ENCODE measurements at regions not wholly inside any gene's neighbourhood (a gene's known extent, or its start where the extent isn't known, plus 50 kb on each side); places are given as distances from the start of the nearest gene placed in this dataset.
A peak's percentile ranks its signal among the peaks of the same experiment; 100 is the strongest.

DNA sequence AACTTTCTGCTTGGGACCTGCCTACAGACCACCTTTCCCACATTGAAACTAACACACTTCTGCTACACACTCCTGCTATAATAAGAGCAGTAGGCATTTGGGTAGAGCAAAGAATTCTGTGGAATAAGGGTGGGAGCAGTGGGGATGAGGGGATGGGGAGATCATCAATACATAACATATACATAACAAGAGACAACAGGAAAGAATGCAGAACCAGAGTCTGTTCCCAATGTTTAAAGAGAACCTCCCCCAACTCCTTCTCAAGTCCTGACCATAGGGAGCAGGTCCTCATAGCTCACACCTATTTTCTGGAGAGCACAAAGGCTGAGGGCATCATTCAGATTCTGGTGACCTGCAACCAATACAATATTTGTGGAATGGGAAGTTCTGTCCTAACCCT is 121.6 kb upstream of the BARHL2 start:
- H3K9me3 ChIP-seq (ENCODE audit: control insufficient read depth, low read length) = no peaks in the 10 kb centered on the region
- H3K4me1 ChIP-seq (ENCODE audit: control insufficient read depth, insufficient read depth, low read length) = no peaks in the 10 kb centered on the region
- no peak for DNase-seq (ENCODE audit: low read depth)
- no peak overlapping the region for H3K4me3 ChIP-seq (ENCODE audit: low read length)
- H3K9ac ChIP-seq (ENCODE audit: low read length) = no peak overlapping the region
- peaks cover 18% of the 10 kb centered on the region for H3K27me3 ChIP-seq (replicated peaks; ENCODE audit: control insufficient read depth, insufficient read depth, low read length)
- H3K36me3 ChIP-seq (ENCODE audit: control insufficient read depth, insufficient read depth, low read length, severe bottlenecking) = no peaks in the 10 kb centered on the region

DNA sequence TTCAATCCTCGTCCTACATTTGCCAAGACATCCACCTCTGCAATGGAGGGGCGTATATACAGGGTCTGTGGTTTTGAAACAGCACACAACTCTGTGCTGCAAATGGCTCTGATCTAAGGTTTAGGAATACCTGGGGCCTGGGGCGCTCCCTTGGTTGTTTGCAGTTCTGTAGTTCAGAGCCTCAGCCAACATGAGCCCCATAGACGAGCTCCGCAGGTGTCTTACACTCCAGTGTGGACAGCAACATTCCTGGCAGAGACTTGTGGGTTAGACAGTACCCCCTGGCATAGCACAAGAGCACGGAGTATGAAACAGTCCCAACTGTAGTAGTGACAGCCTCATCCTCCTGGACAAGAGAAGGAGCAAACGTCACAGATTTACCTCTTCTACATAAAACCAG is 120.3 kb upstream of the BARHL2 start:
- Histone ChIP-seq H3K4me3 (ENCODE audit: low read length) (no peak overlapping the region), H3K9me3 (ENCODE audit: control insufficient read depth, low read length) (no peaks in the 10 kb centered on the region), H3K36me3 (ENCODE audit: control insufficient read depth, insufficient read depth, low read length, severe bottlenecking) (no peaks in the 10 kb centered on the region), H3K27me3 (replicated peaks; ENCODE audit: control insufficient read depth, insufficient read depth, low read length) (peaks cover 20% of the 10 kb centered on the region), H3K4me1 (ENCODE audit: control insufficient read depth, insufficient read depth, low read length) (no peaks in the 10 kb centered on the region), H3K9ac (ENCODE audit: low read length) (no peak overlapping the region)
- no peak for DNase-seq (ENCODE audit: low read depth)

DNA sequence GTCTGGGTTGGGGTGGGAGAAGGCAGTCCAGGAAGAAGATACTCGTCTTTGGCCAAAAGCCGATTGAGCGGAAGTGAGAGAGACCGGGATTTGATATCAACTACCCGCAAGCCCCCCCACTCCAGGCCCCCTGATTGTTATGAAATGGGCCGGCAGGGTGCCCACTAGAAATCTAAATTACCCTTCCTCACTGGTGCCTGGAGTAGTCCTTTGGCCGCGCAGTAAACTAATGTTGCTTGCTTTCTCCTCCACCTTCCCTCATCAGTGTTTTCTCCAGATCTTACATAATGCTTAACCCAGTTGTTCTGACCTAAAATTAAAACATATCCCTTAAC is 119.2 kb upstream of the BARHL2 start:
- Histone ChIP-seq H3K4me3 (ENCODE audit: low read length) (peak overlapping the region; percentile 72), H3K4me1 (ENCODE audit: control insufficient read depth, insufficient read depth, low read length) (no peaks in the 10 kb centered on the region), H3K27me3 (replicated peaks; ENCODE audit: control insufficient read depth, insufficient read depth, low read length) (peaks cover 20% of the 10 kb centered on the region), H3K36me3 (ENCODE audit: control insufficient read depth, insufficient read depth, low read length, severe bottlenecking) (no peaks in the 10 kb centered on the region), H3K9ac (ENCODE audit: low read length) (peak overlapping the region; percentile 7), H3K9me3 (ENCODE audit: control insufficient read depth, low read length) (no peaks in the 10 kb centered on the region)
- DNase-seq (ENCODE audit: low read depth) = no peak

DNA sequence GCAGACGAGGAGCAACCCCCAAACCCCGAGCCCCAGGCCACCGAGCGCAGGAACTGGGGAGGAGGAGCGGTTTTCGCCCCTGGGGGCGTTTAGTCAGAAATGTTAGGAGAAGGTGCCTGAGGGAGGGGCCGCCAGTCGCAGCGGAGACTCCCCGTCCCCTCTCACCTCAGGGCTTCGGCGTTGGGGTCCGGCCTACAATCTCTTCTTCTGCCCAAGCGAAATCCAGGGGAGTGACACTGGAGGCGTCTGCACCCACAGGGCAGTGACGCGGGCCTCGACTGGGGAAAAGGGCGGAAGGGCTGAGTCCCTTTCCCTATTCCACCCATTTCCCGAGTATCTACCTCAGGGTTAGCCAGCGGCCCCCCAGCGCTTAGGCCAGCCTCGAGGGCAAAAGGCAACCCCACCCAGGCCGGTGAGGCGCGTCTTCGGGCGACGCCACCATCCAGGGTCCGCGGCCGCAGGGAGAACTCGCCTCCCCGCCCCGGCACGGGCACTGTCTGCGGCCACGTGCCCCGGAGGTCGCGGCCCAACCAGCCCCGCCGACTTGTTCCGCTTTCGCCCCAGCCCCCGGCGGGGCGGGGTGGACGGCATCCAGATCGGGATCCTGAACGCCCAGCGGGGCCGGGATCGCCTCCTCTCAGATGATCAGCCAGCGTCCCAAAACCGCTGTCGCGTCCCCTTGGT is 118.7 kb upstream of the BARHL2 start:
- Histone ChIP-seq H3K9me3 (ENCODE audit: control insufficient read depth, low read length) (no peaks in the 10 kb centered on the region), H3K4me1 (ENCODE audit: control insufficient read depth, insufficient read depth, low read length) (no peaks in the 10 kb centered on the region), H3K27me3 (replicated peaks; ENCODE audit: control insufficient read depth, insufficient read depth, low read length) (peaks cover 20% of the 10 kb centered on the region), H3K9ac (ENCODE audit: low read length) (peak overlapping the region; percentile 7), H3K4me3 (ENCODE audit: low read length) (peak overlapping the region; percentile 72), H3K36me3 (ENCODE audit: control insufficient read depth, insufficient read depth, low read length, severe bottlenecking) (no peaks in the 10 kb centered on the region)
- DNase-seq (ENCODE audit: low read depth) = no peak

DNA sequence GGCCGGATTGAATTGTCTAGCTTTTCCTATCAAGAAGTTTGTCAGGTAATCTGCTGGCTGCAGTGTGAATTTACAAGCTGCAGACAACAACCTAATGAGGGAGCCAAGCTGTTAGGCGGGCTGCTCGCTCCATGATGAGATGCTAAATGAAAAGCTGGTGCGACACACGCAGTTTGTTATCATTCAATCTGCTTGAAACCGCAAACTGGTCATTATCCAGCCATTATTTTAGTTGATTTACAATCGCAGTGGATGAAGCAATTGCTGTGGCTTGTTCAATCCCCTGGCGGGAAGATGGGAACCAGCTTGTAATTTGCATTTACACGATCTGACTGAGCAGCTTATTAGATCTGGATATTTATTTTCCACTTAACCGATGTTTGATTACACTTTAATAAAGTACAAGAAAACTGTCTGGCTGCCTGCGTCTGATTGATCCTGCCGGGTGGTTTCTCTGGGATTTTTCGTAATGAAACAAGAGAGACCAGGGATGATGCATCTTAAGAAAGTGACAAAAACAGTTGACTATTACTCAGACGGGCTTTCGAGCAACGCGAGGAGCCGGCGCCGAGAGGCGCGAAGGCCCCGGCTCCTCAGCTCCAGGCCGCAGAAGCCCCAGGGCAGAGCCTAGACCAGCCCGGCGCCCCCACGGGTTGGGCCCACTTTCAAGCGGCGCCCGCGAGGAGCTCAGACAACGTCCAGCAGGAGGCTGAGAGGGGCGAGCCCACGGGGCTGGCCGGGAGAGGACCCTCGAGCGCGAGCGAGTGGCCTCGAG is 118.0 kb upstream of the BARHL2 start:
- Histone ChIP-seq H3K27me3 (replicated peaks; ENCODE audit: control insufficient read depth, insufficient read depth, low read length) (peaks cover 20% of the 10 kb centered on the region), H3K9ac (ENCODE audit: low read length) (no peak overlapping the region), H3K36me3 (ENCODE audit: control insufficient read depth, insufficient read depth, low read length, severe bottlenecking) (no peaks in the 10 kb centered on the region), H3K9me3 (ENCODE audit: control insufficient read depth, low read length) (no peaks in the 10 kb centered on the region), H3K4me3 (ENCODE audit: low read length) (no peak overlapping the region), H3K4me1 (ENCODE audit: control insufficient read depth, insufficient read depth, low read length) (no peaks in the 10 kb centered on the region)
- DNase-seq (ENCODE audit: low read depth) = no peak

DNA sequence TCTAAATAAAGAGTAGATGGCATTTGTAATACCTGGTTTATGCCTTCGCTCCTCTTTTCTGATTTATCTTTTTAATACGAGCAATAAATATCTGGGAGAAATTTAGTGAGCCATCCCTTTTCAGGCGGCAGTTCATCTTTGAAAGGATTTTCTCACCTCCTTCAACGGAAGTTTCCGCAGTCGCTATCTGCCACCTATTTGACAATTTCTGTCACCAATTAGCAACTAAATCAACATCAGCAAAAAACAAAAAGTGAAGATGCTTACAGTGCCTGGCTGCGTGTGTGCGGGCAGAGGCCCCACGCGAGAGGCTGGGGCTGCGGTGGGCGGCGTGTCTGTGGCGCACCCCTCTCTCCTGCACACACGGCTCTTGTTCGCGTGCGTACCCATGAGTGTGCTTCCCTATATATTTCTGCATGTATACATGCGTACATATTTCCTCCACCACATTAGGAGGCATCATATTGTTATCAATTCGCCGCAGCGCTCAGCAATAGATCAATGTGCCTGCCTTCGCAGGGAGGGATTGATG is 117.3 kb upstream of the BARHL2 start:
- no peaks in the 10 kb centered on the region for H3K36me3 ChIP-seq (ENCODE audit: control insufficient read depth, insufficient read depth, low read length, severe bottlenecking)
- no peak for DNase-seq (ENCODE audit: low read depth)
- H3K9me3 ChIP-seq (ENCODE audit: control insufficient read depth, low read length) = no peaks in the 10 kb centered on the region
- no peak overlapping the region for H3K9ac ChIP-seq (ENCODE audit: low read length)
- peaks cover 20% of the 10 kb centered on the region for H3K27me3 ChIP-seq (replicated peaks; ENCODE audit: control insufficient read depth, insufficient read depth, low read length)
- no peak overlapping the region for H3K4me3 ChIP-seq (ENCODE audit: low read length)
- no peaks in the 10 kb centered on the region for H3K4me1 ChIP-seq (ENCODE audit: control insufficient read depth, insufficient read depth, low read length)

DNA sequence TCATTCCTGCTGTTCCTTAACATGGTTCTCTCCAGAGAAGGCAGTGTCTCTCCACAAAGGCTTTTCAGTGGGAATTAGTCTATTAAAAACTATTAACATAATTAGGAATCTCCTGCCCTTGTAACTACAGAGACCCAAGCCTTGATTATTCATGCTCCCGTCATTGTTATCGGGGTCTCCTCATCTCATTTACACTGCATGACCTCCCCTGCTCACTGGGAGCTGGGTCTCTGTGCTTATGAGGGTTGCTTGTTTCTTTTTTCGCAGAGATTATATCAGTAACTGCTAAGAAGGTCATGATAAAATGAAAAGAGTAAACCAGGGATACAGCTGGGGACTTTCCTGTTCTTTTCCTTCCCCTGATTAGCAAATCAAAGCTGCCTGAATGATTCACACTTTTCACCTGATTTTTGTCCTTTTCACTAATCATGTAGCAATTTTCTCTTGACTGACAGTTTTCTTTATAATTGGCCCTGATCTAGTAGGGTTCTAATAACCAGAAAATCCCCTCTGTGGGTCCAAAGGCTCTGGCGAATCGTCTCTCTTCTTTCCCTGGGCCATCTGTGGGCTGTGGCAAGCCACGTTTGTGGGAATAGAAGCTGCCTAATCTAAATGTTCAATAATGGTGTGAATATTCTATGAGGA is 116.5 kb upstream of the BARHL2 start:
- Histone ChIP-seq H3K9me3 (ENCODE audit: control insufficient read depth, low read length) (no peaks in the 10 kb centered on the region), H3K36me3 (ENCODE audit: control insufficient read depth, insufficient read depth, low read length, severe bottlenecking) (no peaks in the 10 kb centered on the region), H3K9ac (ENCODE audit: low read length) (no peak overlapping the region), H3K4me3 (ENCODE audit: low read length) (no peak overlapping the region), H3K4me1 (ENCODE audit: control insufficient read depth, insufficient read depth, low read length) (no peaks in the 10 kb centered on the region), H3K27me3 (replicated peaks; ENCODE audit: control insufficient read depth, insufficient read depth, low read length) (peaks cover 20% of the 10 kb centered on the region)
- no peak for DNase-seq (ENCODE audit: low read depth)

DNA sequence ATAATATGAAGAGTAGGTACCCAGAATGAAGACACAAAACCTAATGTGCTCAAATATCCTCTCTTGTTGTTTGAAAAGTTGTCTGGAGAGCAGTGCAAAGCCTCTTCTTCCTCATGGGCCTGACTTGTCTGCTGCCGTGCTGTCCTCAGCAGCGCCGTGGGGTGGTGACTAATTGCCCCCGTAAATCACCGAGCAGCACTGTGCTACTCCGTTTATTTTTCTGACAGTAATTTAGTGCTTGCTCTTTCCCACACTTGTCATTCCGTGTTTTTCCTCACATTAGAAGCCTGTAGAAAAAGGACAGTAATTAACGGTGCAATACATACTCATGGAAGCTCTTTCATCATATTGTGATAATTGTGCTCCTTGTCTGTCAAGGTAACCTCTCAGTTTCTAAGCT is 114.8 kb upstream of the BARHL2 start:
- no peaks in the 10 kb centered on the region for H3K36me3 ChIP-seq (ENCODE audit: control insufficient read depth, insufficient read depth, low read length, severe bottlenecking)
- H3K4me1 ChIP-seq (ENCODE audit: control insufficient read depth, insufficient read depth, low read length) = no peaks in the 10 kb centered on the region
- no peak overlapping the region for H3K4me3 ChIP-seq (ENCODE audit: low read length)
- no peak for DNase-seq (ENCODE audit: low read depth)
- no peak overlapping the region for H3K9ac ChIP-seq (ENCODE audit: low read length)
- H3K9me3 ChIP-seq (ENCODE audit: control insufficient read depth, low read length) = no peaks in the 10 kb centered on the region
- peaks cover 20% of the 10 kb centered on the region for H3K27me3 ChIP-seq (replicated peaks; ENCODE audit: control insufficient read depth, insufficient read depth, low read length)

DNA sequence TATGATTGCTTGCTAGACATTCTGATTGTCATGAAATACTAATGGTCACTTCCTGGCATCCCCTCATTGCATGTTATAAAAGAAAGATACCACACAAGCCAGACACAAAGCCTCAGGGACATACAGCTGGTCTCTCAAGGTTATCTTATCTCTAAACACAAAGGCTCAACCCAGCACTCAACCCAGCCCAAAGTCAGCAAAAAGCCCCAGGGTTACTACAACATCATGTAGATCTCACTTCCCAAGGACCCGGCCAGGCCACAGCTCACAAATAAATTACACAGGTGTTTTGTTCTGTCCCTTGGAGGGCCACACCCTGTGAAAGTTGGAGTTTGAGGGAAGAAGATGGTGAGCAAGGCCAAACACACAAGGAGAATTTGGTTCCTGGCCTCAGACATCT is 109.7 kb upstream of the BARHL2 start:
- peaks cover 5% of the 10 kb centered on the region for H3K27me3 ChIP-seq (replicated peaks; ENCODE audit: control insufficient read depth, insufficient read depth, low read length)
- no peak overlapping the region for H3K9ac ChIP-seq (ENCODE audit: low read length)
- H3K4me1 ChIP-seq (ENCODE audit: control insufficient read depth, insufficient read depth, low read length) = no peaks in the 10 kb centered on the region
- H3K4me3 ChIP-seq (ENCODE audit: low read length) = no peak overlapping the region
- no peaks in the 10 kb centered on the region for H3K9me3 ChIP-seq (ENCODE audit: control insufficient read depth, low read length)
- no peaks in the 10 kb centered on the region for H3K36me3 ChIP-seq (ENCODE audit: control insufficient read depth, insufficient read depth, low read length, severe bottlenecking)
- DNase-seq (ENCODE audit: low read depth) = no peak

DNA sequence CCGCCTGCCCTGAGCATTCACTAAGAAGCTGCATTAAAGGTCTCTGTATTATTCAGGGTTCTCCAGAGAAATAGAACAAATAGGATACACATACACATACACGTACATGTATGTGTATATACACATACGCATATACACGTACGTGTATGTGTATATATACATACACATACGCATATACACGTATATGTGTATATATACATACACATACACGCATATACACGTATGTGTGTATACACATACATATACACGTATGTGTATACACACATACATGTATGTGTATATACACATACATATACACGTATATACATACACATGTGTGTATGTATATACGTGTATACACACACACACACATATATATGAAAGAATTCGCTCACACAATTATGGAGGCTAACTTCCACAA is 108.9 kb upstream of the BARHL2 start:
- DNase-seq (ENCODE audit: low read depth) = no peak
- Histone ChIP-seq H3K9ac (ENCODE audit: low read length) (no peak overlapping the region), H3K4me1 (ENCODE audit: control insufficient read depth, insufficient read depth, low read length) (no peaks in the 10 kb centered on the region), H3K9me3 (ENCODE audit: control insufficient read depth, low read length) (no peaks in the 10 kb centered on the region), H3K27me3 (replicated peaks; ENCODE audit: control insufficient read depth, insufficient read depth, low read length) (peaks cover 5% of the 10 kb centered on the region), H3K4me3 (ENCODE audit: low read length) (no peak overlapping the region), H3K36me3 (ENCODE audit: control insufficient read depth, insufficient read depth, low read length, severe bottlenecking) (no peaks in the 10 kb centered on the region)

DNA sequence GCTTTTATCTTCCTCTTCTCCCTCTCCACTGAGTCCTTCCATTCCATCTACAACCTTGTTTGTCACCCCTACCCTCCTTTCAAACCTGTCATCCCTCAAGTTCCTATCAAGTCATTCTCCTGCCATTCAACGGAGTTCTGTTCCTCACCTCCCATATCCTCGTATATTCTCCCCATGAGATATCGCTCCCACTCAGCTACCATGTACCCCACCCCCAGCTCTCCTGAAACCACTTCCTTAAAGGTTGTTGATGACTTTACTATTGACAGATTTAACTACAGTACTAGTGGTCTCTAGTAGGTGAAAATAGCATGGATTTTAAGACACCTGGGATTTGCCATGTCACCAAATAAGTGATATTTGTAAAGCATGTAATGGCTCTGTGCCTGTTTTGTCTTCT is 107.4 kb upstream of the BARHL2 start:
- Histone ChIP-seq H3K4me3 (ENCODE audit: low read length) (no peak overlapping the region), H3K27me3 (replicated peaks; ENCODE audit: control insufficient read depth, insufficient read depth, low read length) (peaks cover 5% of the 10 kb centered on the region), H3K9ac (ENCODE audit: low read length) (no peak overlapping the region), H3K36me3 (ENCODE audit: control insufficient read depth, insufficient read depth, low read length, severe bottlenecking) (no peaks in the 10 kb centered on the region), H3K9me3 (ENCODE audit: control insufficient read depth, low read length) (no peaks in the 10 kb centered on the region), H3K4me1 (ENCODE audit: control insufficient read depth, insufficient read depth, low read length) (no peaks in the 10 kb centered on the region)
- DNase-seq (ENCODE audit: low read depth) = no peak
